ENCODE measurements at regions not wholly inside any gene's neighbourhood (a gene's known extent, or its start where the extent isn't known, plus 50 kb on each side); places are given as distances from the start of the nearest gene placed in this dataset.

GRCh38 chr22:49546811-49547585 lies 280.7 kb downstream of the BRD1 start:
- DNase-seq (no peak), ATAC-seq (ENCODE audit: low read depth) (no peak)
- no peak overlapping the region for H3K27ac ChIP-seq (ENCODE audit: low read length in 2 of 2)
- H3K9ac ChIP-seq (ENCODE audit: low read length), result no peak overlapping the region
- no peaks in the 10 kb centered on the region for H3K27me3 ChIP-seq (replicated peaks in 1 of 4; ENCODE audit: control extremely low read depth in 1 of 4, control insufficient read depth in 3 of 4, insufficient read depth in 4 of 4, low read length in 3 of 4)
- no peaks in the 10 kb centered on the region for H4K20me1 ChIP-seq (ENCODE audit: control insufficient read depth, insufficient read depth, low read length, poor library complexity, severe bottlenecking)
- no peaks in the 10 kb centered on the region for H3K9me3 Mint-ChIP-seq (ENCODE audit: insufficient read depth)
- H3K4me1 ChIP-seq (ENCODE audit: control insufficient read depth in 2 of 2, insufficient read depth in 2 of 2, low read length in 2 of 2), result no peaks in the 10 kb centered on the region
- no peak overlapping the region for H3K27ac Mint-ChIP-seq
- POLR2A ChIA-PET, result no interaction called here
- 97% methylated on average over 12 of the region's 16 CpGs for WGBS (ENCODE audit: insufficient coverage)
- H3K4me1 Mint-ChIP-seq, result no peaks in the 10 kb centered on the region
- CTCF ChIA-PET, result no interaction called here
- H3K4me2 ChIP-seq (replicated peaks; ENCODE audit: low read depth, low read length, poor library complexity, severe bottlenecking), result no peak overlapping the region
- peaks cover 0 to 26% (median 0%) of the 10 kb centered on the region in 3 donors for H3K9me3 ChIP-seq (ENCODE audit: control extremely low read depth in 1 of 3, control insufficient read depth in 2 of 3, insufficient read depth in 1 of 3, low read length in 2 of 3)
- H3K36me3 ChIP-seq (replicated peaks in 1 of 2; ENCODE audit: control extremely low read depth in 1 of 2, control insufficient read depth in 1 of 2, extremely low read depth in 1 of 2, insufficient read depth in 2 of 2, low read length in 1 of 2), result no peaks in the 10 kb centered on the region
- intact Hi-C loops (cut with micrococcal nuclease), result no loop called here
- TF ChIP-seq CTCF (IDR thresholded peaks at IDR 0.05) (no peak), EZH2 (IDR thresholded peaks at IDR 0.05; ENCODE audit: borderline replicate concordance, insufficient read depth, low read depth, low read length, poor library complexity, severe bottlenecking) (no peak)
- no peak overlapping the region for H3K4me3 Mint-ChIP-seq
- H3K4me3 ChIP-seq (ENCODE audit: control extremely low read depth in 1 of 5, extremely low read depth in 1 of 5, insufficient read depth in 1 of 5, low read depth in 2 of 5, low read length in 4 of 5), result no peak overlapping the region
- H2AFZ ChIP-seq (ENCODE audit: insufficient read depth, low read depth, low read length, poor library complexity, severe bottlenecking), result no peak overlapping the region
- H3K79me2 ChIP-seq (ENCODE audit: control insufficient read depth, insufficient read depth, low read length), result peaks cover 14% of the 10 kb centered on the region
- H3K27me3 Mint-ChIP-seq, result no peaks in the 10 kb centered on the region

- ATAC-seq (ENCODE audit: low read depth), result no peak
- WGBS (ENCODE audit: insufficient coverage), result 91% methylated on average over 5 of the region's 8 CpGs
- H3K27ac ChIP-seq (ENCODE audit: low read length in 2 of 2), result no peak overlapping the region
- H3K9me3 ChIP-seq (ENCODE audit: control extremely low read depth in 1 of 3, control insufficient read depth in 2 of 3, insufficient read depth in 1 of 3, low read length in 2 of 3), result peaks cover 0 to 12% (median 0%) of the 10 kb centered on the region in 3 donors
- no peaks in the 10 kb centered on the region for H4K20me1 ChIP-seq (ENCODE audit: control insufficient read depth, insufficient read depth, low read length, poor library complexity, severe bottlenecking)
- H3K79me2 ChIP-seq (ENCODE audit: control insufficient read depth, insufficient read depth, low read length), result no peaks in the 10 kb centered on the region
- no peaks in the 10 kb centered on the region for H3K27me3 ChIP-seq (replicated peaks in 1 of 4; ENCODE audit: control extremely low read depth in 1 of 4, control insufficient read depth in 3 of 4, insufficient read depth in 4 of 4, low read length in 3 of 4)
- Mint-ChIP-seq H3K4me3 (no peak overlapping the region), H3K27me3 (no peaks in the 10 kb centered on the region), H3K27ac (no peak overlapping the region), H3K4me1 (no peaks in the 10 kb centered on the region), H3K9me3 (ENCODE audit: insufficient read depth) (no peaks in the 10 kb centered on the region)
- H3K4me1 ChIP-seq (ENCODE audit: control insufficient read depth in 2 of 2, insufficient read depth in 2 of 2, low read length in 2 of 2), result no peaks in the 10 kb centered on the region
- ChIA-PET CTCF (no interaction called here), POLR2A (no interaction called here)
- H3K4me2 ChIP-seq (replicated peaks; ENCODE audit: low read depth, low read length, poor library complexity, severe bottlenecking), result no peak overlapping the region
- no peaks in the 10 kb centered on the region for H3K36me3 ChIP-seq (replicated peaks in 1 of 2; ENCODE audit: control extremely low read depth in 1 of 2, control insufficient read depth in 1 of 2, extremely low read depth in 1 of 2, insufficient read depth in 2 of 2, low read length in 1 of 2)
- intact Hi-C loops (cut with micrococcal nuclease), result no loop called here
- H3K9ac ChIP-seq (ENCODE audit: low read length), result no peak overlapping the region
- no peak overlapping the region for H2AFZ ChIP-seq (ENCODE audit: insufficient read depth, low read depth, low read length, poor library complexity, severe bottlenecking)
- TF ChIP-seq EZH2 (IDR thresholded peaks at IDR 0.05; ENCODE audit: borderline replicate concordance, insufficient read depth, low read depth, low read length, poor library complexity, severe bottlenecking), result no peak
- TF ChIP-seq CTCF (IDR thresholded peaks at IDR 0.05), result no peak
- no peak overlapping the region for H3K4me3 ChIP-seq (ENCODE audit: control extremely low read depth in 1 of 5, extremely low read depth in 1 of 5, insufficient read depth in 1 of 5, low read depth in 2 of 5, low read length in 4 of 5)
- no peak for DNase-seq
These were observed 282.1 kb downstream of the BRD1 start for GRCh38 chr22:49545606-49546005.
